ENCODE measurements at regions not wholly inside any gene's neighbourhood (a gene's known extent, or its start where the extent isn't known, plus 50 kb on each side); places are given as distances from the start of the nearest gene placed in this dataset.
"Not testable (repeated sequence)": the region's sequence is repeated elsewhere in the genome, so short reads cannot be mapped to it uniquely, and the experiment has no call there.

DNA sequence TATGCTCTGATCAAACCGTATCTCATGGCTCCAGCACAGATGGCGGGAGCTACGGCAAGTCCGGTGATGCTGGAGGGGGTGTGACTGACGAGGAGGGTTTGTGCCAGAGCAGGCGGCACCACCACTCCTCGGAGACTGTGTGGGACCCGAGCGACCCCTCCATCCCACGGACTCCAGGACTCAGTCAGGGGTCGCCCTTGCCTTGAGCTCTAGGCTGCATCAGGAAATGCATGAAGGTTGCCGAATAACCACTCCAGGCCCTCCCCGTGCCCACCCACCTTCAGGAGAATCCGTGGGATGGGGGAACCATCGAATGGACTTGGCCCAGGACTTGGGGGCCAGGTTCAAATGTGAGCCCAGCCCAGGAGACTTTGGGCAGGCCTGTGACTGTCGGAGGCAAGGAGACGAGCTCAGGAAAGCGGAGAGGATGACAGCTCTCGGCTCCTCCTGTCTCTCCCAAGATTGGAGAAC is 60.2 kb upstream of the ZNF469 start:
- DNase-seq: no peak

DNA sequence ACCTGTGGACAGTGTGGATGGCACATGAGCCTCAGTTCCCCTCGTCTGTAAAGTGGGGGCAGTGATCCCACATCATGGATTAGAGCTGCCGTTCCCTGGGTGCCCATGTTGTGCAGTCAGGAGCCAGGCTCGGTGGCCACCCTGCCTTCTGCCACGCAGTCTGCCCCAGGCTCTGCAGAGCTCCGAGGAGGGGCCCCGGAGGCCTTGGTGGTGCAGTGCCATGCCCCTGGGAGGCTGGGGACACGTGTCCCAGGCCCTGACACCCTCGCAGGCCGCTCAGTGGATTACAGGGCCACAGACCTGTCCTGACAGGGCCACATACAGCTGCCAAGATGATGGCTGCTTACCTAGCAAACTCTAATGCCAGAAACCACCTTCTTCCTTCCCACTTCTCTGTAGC is 59.7 kb upstream of the ZNF469 start:
- DNase-seq: no peak

DNA sequence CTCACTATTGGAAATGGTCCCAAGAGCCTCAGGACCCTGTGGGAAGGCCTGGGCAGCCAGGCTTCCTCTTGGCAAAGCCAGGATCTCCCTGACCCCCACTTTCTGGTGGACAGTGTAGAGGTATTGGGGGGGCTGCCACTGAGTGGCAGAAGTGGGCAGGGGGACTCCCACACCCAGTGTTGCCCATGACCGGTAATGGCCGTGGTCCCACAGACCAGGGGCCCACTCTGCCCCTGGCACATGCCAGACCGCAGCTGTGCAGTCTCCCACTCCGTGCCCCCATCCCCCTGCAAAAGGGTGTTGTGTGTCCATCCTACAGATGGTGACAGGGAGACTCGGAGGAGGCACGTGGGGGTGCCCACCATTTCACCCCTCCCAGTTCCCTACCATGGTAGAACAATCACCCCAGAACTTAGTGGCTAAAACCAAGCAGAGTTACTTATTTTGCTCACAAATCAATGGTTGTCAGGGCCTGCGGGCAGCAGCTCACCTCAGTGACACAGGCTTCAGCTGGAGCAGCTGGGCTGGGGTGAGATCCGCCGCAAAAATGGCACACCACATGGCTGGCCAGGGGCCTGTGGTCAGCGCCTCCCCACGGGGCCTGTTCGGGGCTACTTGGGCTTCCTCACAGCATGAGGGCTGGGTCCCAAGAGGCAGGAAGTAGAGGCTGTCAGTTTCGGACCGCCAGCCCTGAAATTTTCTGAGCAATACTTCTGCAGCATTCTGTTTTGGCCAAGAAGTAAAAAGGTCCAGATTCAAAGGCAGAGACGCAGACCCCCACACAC is 59.0 kb upstream of the ZNF469 start:
- no peak for DNase-seq

DNA sequence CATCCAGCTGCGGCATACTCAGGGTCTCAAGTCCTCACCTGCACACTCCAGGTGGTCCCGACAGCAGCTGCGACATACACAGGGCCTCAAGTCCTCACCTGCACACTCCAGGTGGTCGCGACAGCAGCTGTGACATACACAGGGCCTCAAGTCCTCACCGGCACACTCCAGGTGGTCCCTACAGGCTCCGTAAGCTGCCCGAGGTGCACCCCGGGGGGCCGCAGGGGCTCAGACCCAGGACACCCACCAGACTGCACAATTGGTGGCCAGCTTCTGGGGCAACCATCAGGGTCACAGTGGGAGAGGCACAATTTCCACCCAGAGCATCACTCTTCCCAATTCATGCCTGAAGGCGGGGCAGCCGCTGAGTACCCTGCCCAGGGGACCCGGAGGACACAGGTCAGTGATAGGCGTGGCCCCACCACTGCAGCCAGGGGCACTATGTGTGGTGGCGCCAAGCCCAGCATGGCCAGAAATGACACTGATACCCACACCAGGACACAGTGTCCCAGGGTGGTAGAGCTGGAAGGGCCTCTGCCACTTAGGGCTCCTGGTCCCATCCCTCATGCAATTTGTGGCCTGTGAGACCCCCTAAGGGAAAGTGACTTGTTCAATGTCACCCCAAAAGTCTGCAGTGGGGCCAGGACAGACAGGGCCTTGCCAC is 57.5 kb upstream of the ZNF469 start:
- DNase-seq: no peak

DNA sequence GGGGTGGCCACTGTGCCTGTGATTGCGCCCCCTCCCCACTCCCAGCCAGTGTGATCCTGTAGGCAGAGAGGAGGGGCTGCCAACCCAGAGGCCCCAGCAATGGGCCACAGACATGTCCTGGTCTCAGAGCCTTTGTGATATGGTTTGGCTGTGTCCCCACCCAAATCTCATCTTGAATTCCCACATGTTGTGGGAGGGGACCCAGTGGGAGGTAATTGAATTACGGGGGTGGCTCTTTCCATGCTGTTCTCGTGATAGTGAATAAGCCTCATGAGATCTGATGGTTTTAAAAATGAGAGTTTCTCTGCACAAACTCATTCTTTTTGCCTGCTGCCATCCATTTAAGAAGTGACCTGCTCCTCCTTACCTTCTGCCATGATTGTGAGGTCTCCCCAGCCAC is 56.8 kb upstream of the ZNF469 start:
- DNase-seq: no peak

DNA sequence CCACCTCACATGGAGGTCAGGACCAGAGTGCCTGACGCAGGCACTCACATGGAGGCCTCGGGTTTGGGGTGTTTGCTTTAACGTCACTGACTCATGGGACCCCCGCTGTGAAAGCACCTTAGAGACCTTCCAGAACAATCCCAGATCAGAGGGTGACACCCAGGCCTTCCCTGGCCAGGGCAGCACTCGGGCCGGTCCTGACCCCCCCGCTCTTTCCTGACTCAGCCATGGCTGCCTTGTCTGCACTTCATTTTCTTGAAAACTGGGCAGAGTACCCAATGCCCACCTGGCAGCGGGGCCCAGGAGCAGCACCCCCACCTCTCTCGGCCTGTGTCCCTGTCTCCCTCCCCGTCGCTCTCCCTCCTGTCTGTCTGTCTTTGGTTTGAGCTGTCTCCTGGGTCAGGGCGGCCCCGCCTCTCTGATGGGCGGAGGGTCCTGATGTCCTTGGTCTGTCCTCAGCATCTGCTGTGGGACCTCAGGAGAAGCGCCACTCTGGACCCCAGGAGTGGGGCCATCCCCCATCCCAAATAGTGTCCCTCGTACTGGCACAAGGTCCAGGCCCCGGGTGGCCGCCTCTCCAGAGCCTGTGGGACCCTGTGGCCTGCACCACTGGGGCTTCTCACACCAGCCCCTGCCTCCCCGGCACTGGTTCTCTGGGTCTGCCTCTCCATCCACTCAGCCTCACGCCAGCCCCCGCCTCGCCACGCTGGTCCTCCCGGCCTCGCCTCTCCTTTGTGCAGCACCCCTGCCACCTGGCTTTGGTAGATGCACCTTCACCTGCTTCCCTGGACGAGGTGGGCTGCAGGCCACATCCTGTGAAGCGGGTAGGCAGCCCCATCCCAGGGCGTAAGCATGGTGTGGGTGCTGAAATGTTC is 55.9 kb upstream of the ZNF469 start:
- no peak for DNase-seq

DNA sequence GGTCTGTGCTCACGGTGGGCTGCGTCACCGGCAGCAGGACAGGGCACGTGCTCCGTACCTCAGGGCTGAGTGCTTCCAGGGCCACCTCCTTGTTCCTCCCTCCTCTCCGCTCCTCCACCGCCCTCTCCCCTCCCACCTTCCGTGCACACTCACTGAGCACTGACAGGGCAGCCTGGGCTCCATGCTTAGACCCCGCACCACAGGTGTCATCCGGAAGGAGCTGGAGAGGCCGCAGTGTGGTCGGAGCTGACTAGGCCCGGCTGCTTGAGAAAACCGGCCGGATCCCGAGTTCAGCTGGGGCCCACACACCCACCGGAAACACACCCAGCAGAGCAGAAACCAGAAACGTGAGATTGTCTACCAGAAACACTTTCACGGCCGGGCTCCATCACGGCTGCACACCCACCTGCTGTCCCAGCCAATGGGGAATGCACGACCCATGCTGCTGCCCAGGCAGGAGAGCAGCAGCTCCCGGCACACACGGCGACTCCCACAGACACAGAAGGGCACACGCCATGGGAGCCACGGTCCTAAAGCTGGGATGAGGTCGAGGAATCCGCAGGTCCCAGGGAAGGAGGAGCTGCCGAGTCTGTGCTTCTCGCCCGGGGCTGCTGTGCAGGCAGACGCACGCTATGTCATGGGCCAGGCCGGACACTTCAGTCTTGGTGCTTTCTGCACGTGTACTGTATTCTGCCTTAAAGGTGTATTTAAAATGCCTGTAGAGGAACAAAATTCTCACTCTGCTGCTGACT is 55.0 kb upstream of the ZNF469 start:
- DNase-seq: no peak

DNA sequence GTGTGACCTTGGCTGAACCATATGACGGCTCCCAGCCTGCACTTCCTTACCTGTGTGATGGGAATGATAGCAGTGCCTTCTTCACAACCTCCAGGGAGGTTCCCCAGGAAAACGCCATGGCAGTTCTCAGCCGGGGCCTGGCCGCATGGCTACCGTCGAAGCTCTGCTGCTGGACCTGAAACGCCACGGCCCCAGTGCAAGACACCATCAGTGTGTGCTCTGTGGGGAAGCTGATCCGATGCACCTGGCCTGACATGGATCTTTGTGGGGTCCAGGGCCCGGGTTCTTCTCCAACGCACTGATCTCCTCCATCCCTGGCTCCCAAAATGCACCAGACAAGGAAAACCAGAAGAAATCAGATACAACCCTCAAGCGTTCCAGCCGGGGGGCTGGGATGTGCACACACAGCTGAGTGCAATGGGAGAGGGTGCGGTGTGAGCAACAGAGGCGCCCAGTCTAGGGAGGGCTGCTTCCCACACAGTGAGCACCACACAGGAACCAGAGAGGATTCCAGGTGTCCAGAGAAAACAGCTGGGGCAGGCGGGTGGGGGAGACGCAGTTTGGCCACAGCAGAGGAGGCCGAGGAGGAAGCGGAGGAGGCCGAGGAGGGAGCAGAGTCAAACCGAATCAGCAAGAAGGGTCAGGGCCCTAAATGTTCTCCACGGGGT is 54.3 kb upstream of the ZNF469 start:
- DNase-seq: no peak

DNA sequence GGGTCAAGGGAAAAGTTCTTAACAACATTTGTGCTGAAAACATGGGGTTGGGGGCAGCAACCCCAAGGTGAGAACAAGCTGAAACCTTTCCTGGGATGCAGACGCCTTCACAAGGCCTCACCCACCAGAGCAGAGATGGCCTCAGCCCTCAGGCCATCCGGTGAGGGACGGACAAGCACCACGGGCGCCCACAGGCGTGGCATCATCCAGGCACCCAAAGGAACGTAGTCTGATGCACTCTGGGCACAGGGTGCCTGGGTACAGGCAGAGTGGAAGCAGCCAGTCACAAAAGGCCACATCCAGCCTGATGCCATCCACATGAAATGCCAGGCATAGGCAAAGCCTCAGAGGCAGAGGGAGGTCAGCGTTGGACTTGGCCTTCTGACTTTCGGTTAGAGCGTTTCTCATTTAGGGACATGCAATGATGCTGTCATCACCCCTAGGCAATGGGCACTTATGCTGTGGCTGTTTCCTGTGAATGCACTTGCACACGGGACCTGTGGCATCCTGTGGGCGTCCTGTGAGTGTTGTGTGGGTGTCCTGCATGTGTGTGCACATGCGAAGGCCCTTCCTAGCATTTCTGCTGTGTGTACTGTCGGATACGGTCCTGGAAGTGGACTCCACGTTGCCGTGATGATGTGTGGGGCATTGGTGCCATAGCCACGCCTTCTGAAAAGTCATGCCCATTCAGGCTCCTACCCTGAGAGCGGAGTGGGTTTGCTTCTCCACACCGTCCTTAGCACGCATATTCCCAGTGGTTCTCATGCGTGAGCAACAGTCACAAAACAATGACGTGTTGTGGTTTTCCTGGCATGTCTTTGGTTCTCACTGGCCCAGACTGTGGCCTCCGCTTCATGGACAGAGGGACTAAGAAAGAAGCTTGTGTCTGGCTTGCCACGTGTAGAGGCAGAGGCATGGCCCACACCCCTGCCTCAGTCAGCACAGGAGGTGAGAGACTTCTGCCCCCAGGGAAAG is 52.7 kb upstream of the ZNF469 start:
- DNase-seq: no peak

DNA sequence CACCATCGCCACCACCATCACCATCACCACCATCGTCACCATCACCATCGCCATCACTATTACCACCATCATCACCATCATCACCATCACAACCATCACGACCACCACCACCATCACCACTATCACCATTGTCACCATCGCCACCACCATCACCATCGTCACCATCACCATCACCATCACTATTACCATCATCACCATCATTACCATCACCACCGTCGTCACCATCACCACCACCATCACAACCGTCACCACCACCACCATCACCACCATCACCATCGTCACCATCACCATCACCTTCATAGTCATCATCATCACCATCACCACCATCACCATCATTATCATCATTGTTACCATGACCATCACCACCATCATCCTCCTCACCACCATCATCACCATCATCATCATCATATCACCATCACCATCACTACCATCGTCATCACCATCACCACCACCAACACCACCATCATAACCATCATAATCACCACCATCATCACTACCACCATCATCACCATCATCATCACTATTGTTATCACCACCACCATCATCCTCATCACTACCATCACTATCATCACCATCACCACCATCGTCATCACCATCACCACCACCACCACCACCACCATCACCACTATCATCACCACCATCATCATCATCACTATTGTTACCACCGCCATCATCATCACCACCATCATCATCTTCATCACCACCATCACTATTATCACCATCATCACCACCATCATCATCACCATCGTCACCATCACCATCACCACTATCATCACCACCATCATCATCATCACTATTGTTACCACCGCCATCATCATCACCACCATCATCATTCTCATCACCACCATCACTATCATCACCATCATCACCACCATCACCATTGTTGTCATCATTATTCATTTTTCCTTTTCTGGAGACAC is 51.5 kb upstream of the ZNF469 start:
- DNase-seq: no peak

DNA sequence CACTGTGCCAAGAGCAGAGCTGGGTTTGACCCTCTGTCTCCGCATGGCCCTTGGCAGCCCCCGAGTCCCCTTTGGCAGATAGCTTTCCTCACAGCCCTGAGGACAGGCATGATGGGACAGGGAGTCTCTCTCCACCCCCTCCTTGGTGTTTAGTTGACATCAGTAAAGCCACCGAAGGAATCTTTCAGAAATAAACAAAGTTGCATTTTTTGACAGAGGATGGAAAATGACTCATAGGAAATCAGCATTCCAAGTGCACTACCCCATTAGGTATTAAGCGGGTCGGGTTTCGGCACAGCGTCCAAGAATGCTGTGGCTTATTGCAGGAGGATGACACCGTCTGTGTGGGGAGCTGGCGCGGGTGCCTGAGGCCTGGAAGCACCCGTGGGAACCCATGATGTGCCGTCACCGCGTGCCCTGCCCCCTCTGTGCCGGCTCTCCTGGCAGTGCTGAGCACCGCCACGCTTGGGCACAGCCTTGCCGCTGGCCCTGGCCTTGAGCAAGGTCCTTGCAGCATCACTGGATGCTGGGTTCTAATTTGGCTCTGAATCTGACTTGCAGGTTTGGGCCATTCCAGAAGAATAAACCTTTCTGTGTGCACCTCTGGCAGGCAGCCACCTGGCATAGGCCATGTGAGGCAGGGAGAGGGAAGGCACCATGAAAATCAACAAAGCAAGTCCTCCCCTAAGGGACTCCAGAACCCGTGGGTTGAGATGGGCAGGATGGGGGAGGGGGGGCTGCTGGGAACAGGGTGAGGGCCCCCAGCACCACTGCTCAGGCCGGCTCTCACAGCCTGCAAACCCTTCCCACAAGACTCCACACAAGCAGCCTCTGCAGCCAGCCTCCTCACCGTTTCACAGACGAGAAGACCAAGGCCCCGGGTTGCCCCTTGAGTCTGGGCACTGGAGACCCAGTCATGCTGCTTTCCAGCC is 50.5 kb upstream of the ZNF469 start:
- no peak for DNase-seq

DNA sequence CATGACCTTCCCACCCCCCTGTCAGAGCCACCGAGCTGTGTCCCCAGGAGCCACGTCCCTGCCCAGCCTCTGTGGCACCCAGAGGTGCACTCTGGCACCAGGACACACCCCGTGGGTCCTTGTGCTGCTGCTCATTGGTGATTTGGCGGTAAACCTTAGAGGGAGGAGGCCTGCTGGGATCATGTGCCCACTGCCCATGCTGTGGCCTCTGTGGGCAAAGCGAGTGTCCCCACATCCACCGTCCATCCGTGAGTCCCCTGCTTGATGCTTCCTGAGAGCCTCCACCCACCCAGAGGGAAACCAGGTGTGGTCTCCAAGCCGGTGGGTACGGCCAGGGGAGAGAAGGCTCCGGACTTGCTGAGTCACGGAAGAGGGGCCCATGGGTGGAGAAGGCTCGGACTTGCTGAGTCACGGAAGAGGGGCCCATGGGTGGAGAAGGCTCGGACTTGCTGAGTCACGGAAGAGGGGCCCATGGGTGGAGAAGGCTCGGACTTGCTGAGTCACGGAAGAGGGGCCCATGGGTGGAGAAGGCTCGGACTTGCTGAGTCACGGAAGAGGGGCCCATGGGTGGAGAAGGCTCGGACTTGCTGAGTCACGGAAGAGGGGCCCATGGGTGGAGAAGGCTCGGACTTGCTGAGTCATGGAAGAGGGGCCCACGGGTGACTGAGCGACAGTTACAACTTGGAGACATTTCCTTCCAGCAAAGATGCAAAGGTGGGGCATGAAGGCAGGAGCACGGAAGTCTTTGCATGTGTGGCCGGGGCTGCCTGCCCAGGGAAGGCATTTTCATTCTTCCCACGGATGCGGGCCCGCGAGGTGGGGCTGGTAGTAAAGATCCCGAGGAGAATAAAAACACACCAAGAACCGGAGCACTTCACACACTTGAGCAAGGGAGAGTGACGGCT is 49.6 kb upstream of the ZNF469 start:
- not testable (repeated sequence) for DNase-seq
